K562 (cell line): ENCODE measurements at regions not wholly inside any gene's neighbourhood (a gene's known extent, or its start where the extent isn't known, plus 50 kb on each side); places are given as distances from the start of the nearest gene placed in this dataset.
A peak's percentile ranks its signal among the peaks of the same experiment; 100 is the strongest.

Experiments
- GATAD2A ChIP-seq: fragments of 450-650 bp; IDR thresholded peaks from 2 replicates; pipeline ENCODE4 v1.6.1; 2017
- HLTF ChIP-seq: fragments of 450-650 bp; IDR thresholded peaks from 2 replicates; pipeline ENCODE4 v1.6.1; 2016
- JUNB ChIP-seq: fragments of 450-650 bp; formaldehyde crosslinking; conservative IDR thresholded peaks from 2 replicates; pipeline ENCODE4 v1.4.0; 2020; ENCODE audit warnings: mild to moderate bottlenecking
- JUND ChIP-seq, 2 experiments: IDR thresholded peaks; 2 replicates in 1 of 2; 3 replicates in 1 of 2; pipeline ENCODE4 v1.6.1; 2011; ENCODE audit warnings: borderline replicate concordance in 2 of 2, low read depth in 2 of 2, low read length in 2 of 2, improper control_type of control experiment in 1 of 2, missing biosample characterization in 1 of 2, missing genetic modification characterization in 1 of 2, missing genetic modification reagents in 1 of 2
- MAX ChIP-seq: sonication (generic); formaldehyde crosslinking; IDR thresholded peaks from 2 replicates; pipeline ENCODE4 v1.9.0; 2022; ENCODE audit warnings: mild to moderate bottlenecking, missing genetic modification reagents
- OTX1 ChIP-seq: fragments of 450-650 bp; formaldehyde crosslinking; IDR thresholded peaks from 2 replicates; pipeline ENCODE4 v1.4.0; 2022; ENCODE audit warnings: mild to moderate bottlenecking
- POU5F1 ChIP-seq: fragments of 150-350 bp; IDR thresholded peaks from 2 replicates; pipeline ENCODE4 v1.6.1; 2014; ENCODE audit warnings: borderline replicate concordance, low read length, low read depth, mild to moderate bottlenecking; ENCODE audit not compliant: partially characterized antibody
- SAFB2 ChIP-seq: fragments of 200-400 bp; formaldehyde crosslinking; IDR thresholded peaks from 2 replicates; pipeline ENCODE4 v1.6.1; 2018; ENCODE audit warnings: borderline replicate concordance, low read length, low read depth, moderate library complexity; ENCODE audit not compliant: severe bottlenecking
- SMARCA4 ChIP-seq: fragments of 450-650 bp; IDR thresholded peaks from 2 replicates; pipeline ENCODE4 v1.6.1; 2016
- SNIP1 ChIP-seq: fragments of 450-650 bp; IDR thresholded peaks from 2 replicates; pipeline ENCODE4 v1.7.1; 2017; ENCODE audit warnings: low read depth, mild to moderate bottlenecking
- STAT5B ChIP-seq: fragments of 250-450 bp; sonication (Bioruptor Pico); IDR thresholded peaks from 2 replicates; pipeline ENCODE4 v1.8.0; 2021; ENCODE audit warnings: mild to moderate bottlenecking, inconsistent platforms
- TEAD1 ChIP-seq, 2 experiments: fragments of 450-650 bp in 1 of 2; sonication (generic) in 1 of 2; formaldehyde crosslinking; IDR thresholded peaks; 2 replicates each; pipeline versions ENCODE4 v1.4.0 to v1.8.0; 2020 to 2022; ENCODE audit warnings: mild to moderate bottlenecking in 2 of 2, missing genetic modification reagents in 1 of 2
- ZEB2 ChIP-seq: fragments of 450-650 bp; IDR thresholded peaks from 2 replicates; pipeline ENCODE4 v1.6.1; 2016
- ZFX ChIP-seq: sonication (generic); formaldehyde crosslinking; IDR thresholded peaks from 2 replicates; pipeline ENCODE4 v1.8.0; 2022; ENCODE audit warnings: mild to moderate bottlenecking, missing genetic modification reagents, moderate library complexity
- ZNF174 ChIP-seq: fragments of 250-450 bp; sonication (Bioruptor Pico); IDR thresholded peaks from 2 replicates; pipeline ENCODE4 v1.4.0; 2020; ENCODE audit warnings: mild to moderate bottlenecking
- ZNF3 ChIP-seq: fragments of 250-450 bp; sonication (Bioruptor Pico); IDR thresholded peaks from 2 replicates; pipeline ENCODE4 v1.5.0; 2021; ENCODE audit warnings: mild to moderate bottlenecking, moderate library complexity
- ZNF445 ChIP-seq: fragments of 250-450 bp; sonication (Bioruptor Pico); IDR thresholded peaks from 2 replicates; pipeline ENCODE4 v1.4.0; 2020; ENCODE audit warnings: low read depth, mild to moderate bottlenecking, moderate library complexity
- ZNF785 ChIP-seq: fragments of 250-450 bp; sonication (Bioruptor Pico); IDR thresholded peaks from 2 replicates; pipeline ENCODE4 v1.4.0; 2020; ENCODE audit warnings: mild to moderate bottlenecking
- TF ChIP-seq, protein P1 (sequence below): fragments of 450-650 bp; IDR thresholded peaks from 2 replicates; pipeline ENCODE4 v1.6.1; 2018; ENCODE audit not compliant: partially characterized antibody
- TF ChIP-seq, protein P2 (sequence below): fragments of 250-450 bp; sonication (Bioruptor Pico); IDR thresholded peaks from 2 replicates; pipeline ENCODE4 v1.5.0; 2022; ENCODE audit warnings: mild to moderate bottlenecking
- TF ChIP-seq, protein P3 (sequence below): fragments of 450-650 bp; IDR thresholded peaks from 2 replicates; pipeline ENCODE4 v1.6.1; 2016; ENCODE audit warnings: low read depth, mild to moderate bottlenecking, moderate library complexity

- TF ChIP-seq, protein P1, sequence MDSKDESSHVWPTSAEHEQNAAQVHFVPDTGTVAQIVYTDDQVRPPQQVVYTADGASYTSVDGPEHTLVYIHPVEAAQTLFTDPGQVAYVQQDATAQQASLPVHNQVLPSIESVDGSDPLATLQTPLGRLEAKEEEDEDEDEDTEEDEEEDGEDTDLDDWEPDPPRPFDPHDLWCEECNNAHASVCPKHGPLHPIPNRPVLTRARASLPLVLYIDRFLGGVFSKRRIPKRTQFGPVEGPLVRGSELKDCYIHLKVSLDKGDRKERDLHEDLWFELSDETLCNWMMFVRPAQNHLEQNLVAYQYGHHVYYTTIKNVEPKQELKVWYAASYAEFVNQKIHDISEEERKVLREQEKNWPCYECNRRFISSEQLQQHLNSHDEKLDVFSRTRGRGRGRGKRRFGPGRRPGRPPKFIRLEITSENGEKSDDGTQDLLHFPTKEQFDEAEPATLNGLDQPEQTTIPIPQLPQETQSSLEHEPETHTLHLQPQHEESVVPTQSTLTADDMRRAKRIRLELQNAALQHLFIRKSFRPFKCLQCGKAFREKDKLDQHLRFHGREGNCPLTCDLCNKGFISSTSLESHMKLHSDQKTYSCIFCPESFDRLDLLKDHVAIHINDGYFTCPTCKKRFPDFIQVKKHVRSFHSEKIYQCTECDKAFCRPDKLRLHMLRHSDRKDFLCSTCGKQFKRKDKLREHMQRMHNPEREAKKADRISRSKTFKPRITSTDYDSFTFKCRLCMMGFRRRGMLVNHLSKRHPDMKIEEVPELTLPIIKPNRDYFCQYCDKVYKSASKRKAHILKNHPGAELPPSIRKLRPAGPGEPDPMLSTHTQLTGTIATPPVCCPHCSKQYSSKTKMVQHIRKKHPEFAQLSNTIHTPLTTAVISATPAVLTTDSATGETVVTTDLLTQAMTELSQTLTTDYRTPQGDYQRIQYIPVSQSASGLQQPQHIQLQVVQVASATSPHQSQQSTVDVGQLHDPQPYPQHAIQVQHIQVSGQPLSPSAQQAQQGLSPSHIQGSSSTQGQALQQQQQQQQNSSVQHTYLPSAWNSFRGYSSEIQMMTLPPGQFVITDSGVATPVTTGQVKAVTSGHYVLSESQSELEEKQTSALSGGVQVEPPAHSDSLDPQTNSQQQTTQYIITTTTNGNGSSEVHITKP = peak; percentile 83
- TF ChIP-seq JUNB (no peak), SMARCA4 (0 out of 2 replicates have a peak, but pooled peaks have one; percentile 31), MAX (CRISPR knock-in tag) (no peak), ZNF785 (no peak), STAT5B (CRISPR knock-in tag) (no peak), ZFX (CRISPR knock-in tag) (peak; percentile 4; the same call in 1 of the 2 replicates), ZNF3 (no peak), POU5F1 (no peak), TEAD1 (CRISPR knock-in tag; IDR thresholded peaks at IDR 0.05) (no peak), SNIP1 (no peak), JUND (IDR thresholded peaks at IDR 0.05; ENCODE audit: borderline replicate concordance, low read depth, low read length) (no peak), JUND (tag; IDR thresholded peaks at IDR 0.05; ENCODE audit: borderline replicate concordance, low read depth, low read length) (no peak; the same call in 2 of the 3 replicates), ZNF174 (CRISPR knock-in tag) (no peak), HLTF (no peak), SAFB2 (no peak), GATAD2A (0 out of 2 replicates have a peak, but pooled peaks have one; percentile 2), ZEB2 (0 out of 2 replicates have a peak, but pooled peaks have one; percentile 30), OTX1 (CRISPR knock-in tag) (no peak), ZNF445 (CRISPR knock-in tag) (no peak)
- TF ChIP-seq, protein P2, sequence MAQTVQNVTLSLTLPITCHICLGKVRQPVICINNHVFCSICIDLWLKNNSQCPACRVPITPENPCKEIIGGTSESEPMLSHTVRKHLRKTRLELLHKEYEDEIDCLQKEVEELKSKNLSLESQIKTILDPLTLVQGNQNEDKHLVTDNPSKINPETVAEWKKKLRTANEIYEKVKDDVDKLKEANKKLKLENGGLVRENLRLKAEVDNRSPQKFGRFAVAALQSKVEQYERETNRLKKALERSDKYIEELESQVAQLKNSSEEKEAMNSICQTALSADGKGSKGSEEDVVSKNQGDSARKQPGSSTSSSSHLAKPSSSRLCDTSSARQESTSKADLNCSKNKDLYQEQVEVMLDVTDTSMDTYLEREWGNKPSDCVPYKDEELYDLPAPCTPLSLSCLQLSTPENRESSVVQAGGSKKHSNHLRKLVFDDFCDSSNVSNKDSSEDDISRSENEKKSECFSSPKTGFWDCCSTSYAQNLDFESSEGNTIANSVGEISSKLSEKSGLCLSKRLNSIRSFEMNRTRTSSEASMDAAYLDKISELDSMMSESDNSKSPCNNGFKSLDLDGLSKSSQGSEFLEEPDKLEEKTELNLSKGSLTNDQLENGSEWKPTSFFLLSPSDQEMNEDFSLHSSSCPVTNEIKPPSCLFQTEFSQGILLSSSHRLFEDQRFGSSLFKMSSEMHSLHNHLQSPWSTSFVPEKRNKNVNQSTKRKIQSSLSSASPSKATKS = no peak
- TF ChIP-seq, protein P3, sequence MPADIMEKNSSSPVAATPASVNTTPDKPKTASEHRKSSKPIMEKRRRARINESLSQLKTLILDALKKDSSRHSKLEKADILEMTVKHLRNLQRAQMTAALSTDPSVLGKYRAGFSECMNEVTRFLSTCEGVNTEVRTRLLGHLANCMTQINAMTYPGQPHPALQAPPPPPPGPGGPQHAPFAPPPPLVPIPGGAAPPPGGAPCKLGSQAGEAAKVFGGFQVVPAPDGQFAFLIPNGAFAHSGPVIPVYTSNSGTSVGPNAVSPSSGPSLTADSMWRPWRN = peak; percentile 1; the same call in 1 of the 2 replicates
These were observed 610.2 kb downstream of the UQCRFS1 start (continued) for GRCh38 chr19:28602675-28603298.
